CD4-positive, CD25-positive, alpha-beta regulatory T cell (primary cell): ENCODE measurements at regions not wholly inside any gene's neighbourhood (a gene's known extent, or its start where the extent isn't known, plus 50 kb on each side); places are given as distances from the start of the nearest gene placed in this dataset.

ENCODE experiments used
- ATAC-seq, 2 donors: fragments of 150-1000 bp; cut with Tn5 transposase; one replicate each; pipeline ENCODE4 v1.10.0; 2021; ENCODE audit warnings: low read depth in 2 of 2, moderate number of reproducible peaks in 2 of 2, moderate library complexity in 1 of 2
- DNase-seq, 3 donors: peaks; one replicate each; pipeline versions ENCODE4 v3.0.0 to v3.0.0-alpha.2; 2012 to 2022; ENCODE audit warnings: mixed read lengths in 1 of 3
- H3K27ac ChIP-seq: one replicate; pipeline ENCODE4 v1.7.0; 2013; ENCODE audit warnings: mild to moderate bottlenecking, low read length; ENCODE audit not compliant: insufficient read depth, poor library complexity, severe bottlenecking
- H3K27me3 ChIP-seq: one replicate; pipeline ENCODE4 v1.7.0; 2013; ENCODE audit warnings: low read length; ENCODE audit not compliant: control insufficient read depth, insufficient read depth
- H3K36me3 ChIP-seq: one replicate; pipeline ENCODE4 v1.7.0; 2013; ENCODE audit warnings: mild to moderate bottlenecking, low read length, moderate library complexity; ENCODE audit not compliant: control insufficient read depth, insufficient read depth
- H3K4me1 ChIP-seq: 2 replicates; pipeline ENCODE4 v1.7.0; 2013; ENCODE audit warnings: mild to moderate bottlenecking, low read length; ENCODE audit not compliant: insufficient read depth, control insufficient read depth, poor library complexity, severe bottlenecking
- H3K4me3 ChIP-seq: one replicate; pipeline ENCODE4 v1.7.0; 2013; ENCODE audit warnings: low read depth, mild to moderate bottlenecking, low read length, moderate library complexity
- H3K9me3 ChIP-seq, 2 experiments: 1 replicate in 1 of 2; 2 replicates in 1 of 2; pipeline ENCODE4 v1.7.0; 2013; ENCODE audit warnings: low read length in 2 of 2, mild to moderate bottlenecking in 1 of 2, moderate library complexity in 1 of 2; ENCODE audit not compliant: control insufficient read depth in 2 of 2
- H3K27ac Mint-ChIP-seq, 3 donors: one replicate each; pipeline ENCODE4 v1.8.0; 2020 to 2022; ENCODE audit warnings: mild to moderate bottlenecking in 3 of 3, mixed read lengths in 3 of 3, moderate library complexity in 2 of 3
- H3K27me3 Mint-ChIP-seq: one replicate; pipeline ENCODE4 v1.8.0; 2022; ENCODE audit warnings: mild to moderate bottlenecking, mixed read lengths
- H3K36me3 Mint-ChIP-seq: one replicate; pipeline ENCODE4 v1.8.0; 2020; ENCODE audit warnings: mixed read lengths
- H3K4me1 Mint-ChIP-seq, 4 donors: one replicate each; pipeline ENCODE4 v1.8.0; 2020 to 2022; ENCODE audit warnings: mixed read lengths in 4 of 4, mild to moderate bottlenecking in 1 of 4
- H3K4me3 Mint-ChIP-seq, 4 donors: one replicate each; pipeline ENCODE4 v1.8.0; 2020 to 2022; ENCODE audit warnings: mild to moderate bottlenecking in 4 of 4, mixed read lengths in 4 of 4, moderate library complexity in 3 of 4
- H3K9me3 Mint-ChIP-seq, 7 donors: one replicate each; pipeline ENCODE4 v1.8.0; 2020 to 2022; ENCODE audit warnings: mixed read lengths in 7 of 7, mild to moderate bottlenecking in 3 of 7, moderate library complexity in 2 of 7

- H3K4me1 Mint-ChIP-seq: no peaks in the 10 kb centered on the region
- H3K9me3 Mint-ChIP-seq: peaks cover 0 to 13% (median 2%) of the 10 kb centered on the region in 7 donors
- H3K27ac Mint-ChIP-seq: no peak overlapping the region
- H3K4me3 Mint-ChIP-seq: no peak overlapping the region
- no peaks in the 10 kb centered on the region for H3K27me3 Mint-ChIP-seq
- Histone ChIP-seq H3K27ac (no peak overlapping the region), H3K36me3 (no peaks in the 10 kb centered on the region), H3K4me3 (no peak overlapping the region), H3K9me3 (peaks cover 0 to 6% of the 10 kb centered on the region in 2 experiments), H3K4me1 (no peaks in the 10 kb centered on the region), H3K27me3 (no peaks in the 10 kb centered on the region)
- H3K36me3 Mint-ChIP-seq: no peaks in the 10 kb centered on the region
- ATAC-seq (no peak), DNase-seq (no peak)
These were observed 707.9 kb upstream of the NRSN1 start for GRCh38 chr6:23418095-23418494.

GRCh38 chr6:23419046-23419445 is 707.0 kb upstream of the NRSN1 start:
- H3K27ac Mint-ChIP-seq: no peak overlapping the region
- no peaks in the 10 kb centered on the region for H3K4me1 Mint-ChIP-seq
- H3K9me3 Mint-ChIP-seq: peaks cover 1 to 16% (median 7%) of the 10 kb centered on the region in 7 donors
- H3K27ac ChIP-seq: no peak overlapping the region
- no peaks in the 10 kb centered on the region for H3K36me3 ChIP-seq
- no peak overlapping the region for H3K4me3 ChIP-seq
- H3K27me3 ChIP-seq: no peaks in the 10 kb centered on the region
- no peak overlapping the region for H3K4me3 Mint-ChIP-seq
- DNase-seq: no peak
- H3K4me1 ChIP-seq: no peaks in the 10 kb centered on the region
- H3K27me3 Mint-ChIP-seq: no peaks in the 10 kb centered on the region
- no peaks in the 10 kb centered on the region for H3K36me3 Mint-ChIP-seq
- peaks cover 0 to 6% of the 10 kb centered on the region in 2 experiments for H3K9me3 ChIP-seq
- ATAC-seq: no peak

- no peak for DNase-seq
- Mint-ChIP-seq H3K27ac (no peak overlapping the region), H3K4me3 (no peak overlapping the region), H3K4me1 (no peaks in the 10 kb centered on the region), H3K27me3 (no peaks in the 10 kb centered on the region), H3K36me3 (no peaks in the 10 kb centered on the region), H3K9me3 (peaks cover 4 to 18% (median 8%) of the 10 kb centered on the region in 7 donors)
- H3K27me3 ChIP-seq: no peaks in the 10 kb centered on the region
- no peak overlapping the region for H3K4me3 ChIP-seq
- H3K9me3 ChIP-seq: peaks cover 0 to 6% of the 10 kb centered on the region in 2 experiments
- ATAC-seq: no peak
- H3K27ac ChIP-seq: no peak overlapping the region
- no peaks in the 10 kb centered on the region for H3K4me1 ChIP-seq
- H3K36me3 ChIP-seq: no peaks in the 10 kb centered on the region
These were observed 705.2 kb upstream of the NRSN1 start for GRCh38 chr6:23420659-23421350.

- Histone ChIP-seq H3K27ac (no peak overlapping the region), H3K36me3 (no peaks in the 10 kb centered on the region), H3K4me1 (no peaks in the 10 kb centered on the region), H3K27me3 (no peaks in the 10 kb centered on the region), H3K9me3 (peaks cover 0 to 6% of the 10 kb centered on the region in 2 experiments), H3K4me3 (no peak overlapping the region)
- H3K4me3 Mint-ChIP-seq: no peak overlapping the region
- no peaks in the 10 kb centered on the region for H3K36me3 Mint-ChIP-seq
- DNase-seq (no peak), ATAC-seq (no peak)
- no peaks in the 10 kb centered on the region for H3K27me3 Mint-ChIP-seq
- H3K4me1 Mint-ChIP-seq: no peaks in the 10 kb centered on the region
- H3K27ac Mint-ChIP-seq: no peak overlapping the region
- peaks cover 7 to 22% (median 15%) of the 10 kb centered on the region in 7 donors for H3K9me3 Mint-ChIP-seq
These were observed 701.4 kb upstream of the NRSN1 start for GRCh38 chr6:23424584-23424983.

- Histone ChIP-seq H3K27me3 (no peaks in the 10 kb centered on the region), H3K36me3 (no peaks in the 10 kb centered on the region), H3K4me1 (no peaks in the 10 kb centered on the region), H3K9me3 (peaks cover 0 to 1% of the 10 kb centered on the region in 2 experiments), H3K4me3 (no peak overlapping the region), H3K27ac (no peak overlapping the region)
- no peaks in the 10 kb centered on the region for H3K36me3 Mint-ChIP-seq
- ATAC-seq (no peak), DNase-seq (no peak)
- no peak overlapping the region for H3K27ac Mint-ChIP-seq
- H3K9me3 Mint-ChIP-seq: peaks cover 0 to 20% (median 8%) of the 10 kb centered on the region in 7 donors
- H3K27me3 Mint-ChIP-seq: no peaks in the 10 kb centered on the region
- no peak overlapping the region for H3K4me3 Mint-ChIP-seq
- H3K4me1 Mint-ChIP-seq: peaks cover 0 to 5% (median 0%) of the 10 kb centered on the region in 4 donors
These were observed 690.9 kb upstream of the NRSN1 start for GRCh38 chr6:23435126-23435525.

GRCh38 chr6:23435798-23436197 is 690.2 kb upstream of the NRSN1 start:
- Histone ChIP-seq H3K4me3 (no peak overlapping the region), H3K27ac (no peak overlapping the region), H3K27me3 (no peaks in the 10 kb centered on the region), H3K36me3 (no peaks in the 10 kb centered on the region), H3K9me3 (no peaks in the 10 kb centered on the region), H3K4me1 (no peaks in the 10 kb centered on the region)
- Mint-ChIP-seq H3K9me3 (peaks cover 0 to 21% (median 6%) of the 10 kb centered on the region in 7 donors), H3K27ac (no peak overlapping the region), H3K27me3 (no peaks in the 10 kb centered on the region), H3K4me1 (peaks cover 0 to 5% (median 0%) of the 10 kb centered on the region in 4 donors), H3K36me3 (no peaks in the 10 kb centered on the region), H3K4me3 (no peak overlapping the region)
- DNase-seq: no peak
- no peak for ATAC-seq

- Histone ChIP-seq H3K4me3 (no peak overlapping the region), H3K27ac (no peak overlapping the region), H3K36me3 (no peaks in the 10 kb centered on the region), H3K9me3 (no peaks in the 10 kb centered on the region), H3K4me1 (no peaks in the 10 kb centered on the region), H3K27me3 (no peaks in the 10 kb centered on the region)
- H3K27me3 Mint-ChIP-seq: no peaks in the 10 kb centered on the region
- no peak for ATAC-seq
- H3K4me3 Mint-ChIP-seq: no peak overlapping the region
- DNase-seq: no peak
- H3K36me3 Mint-ChIP-seq: no peaks in the 10 kb centered on the region
- H3K9me3 Mint-ChIP-seq: peaks cover 0 to 14% (median 4%) of the 10 kb centered on the region in 7 donors
- no peak overlapping the region for H3K27ac Mint-ChIP-seq
- no peaks in the 10 kb centered on the region for H3K4me1 Mint-ChIP-seq
These were observed 684.1 kb upstream of the NRSN1 start for GRCh38 chr6:23441808-23442461.
